GM18499 (cell line): ENCODE measurements at regions not wholly inside any gene's neighbourhood (a gene's known extent, or its start where the extent isn't known, plus 50 kb on each side); places are given as distances from the start of the nearest gene placed in this dataset.

Source experiments
- ATAC-seq: cut with Tn5 transposase; IDR thresholded peaks from one replicate; pipeline ENCODE4 v1.9.1; 2021; ENCODE audit warnings: moderate number of reproducible peaks; ENCODE audit not compliant: insufficient read depth, unreplicated experiment

DNA sequence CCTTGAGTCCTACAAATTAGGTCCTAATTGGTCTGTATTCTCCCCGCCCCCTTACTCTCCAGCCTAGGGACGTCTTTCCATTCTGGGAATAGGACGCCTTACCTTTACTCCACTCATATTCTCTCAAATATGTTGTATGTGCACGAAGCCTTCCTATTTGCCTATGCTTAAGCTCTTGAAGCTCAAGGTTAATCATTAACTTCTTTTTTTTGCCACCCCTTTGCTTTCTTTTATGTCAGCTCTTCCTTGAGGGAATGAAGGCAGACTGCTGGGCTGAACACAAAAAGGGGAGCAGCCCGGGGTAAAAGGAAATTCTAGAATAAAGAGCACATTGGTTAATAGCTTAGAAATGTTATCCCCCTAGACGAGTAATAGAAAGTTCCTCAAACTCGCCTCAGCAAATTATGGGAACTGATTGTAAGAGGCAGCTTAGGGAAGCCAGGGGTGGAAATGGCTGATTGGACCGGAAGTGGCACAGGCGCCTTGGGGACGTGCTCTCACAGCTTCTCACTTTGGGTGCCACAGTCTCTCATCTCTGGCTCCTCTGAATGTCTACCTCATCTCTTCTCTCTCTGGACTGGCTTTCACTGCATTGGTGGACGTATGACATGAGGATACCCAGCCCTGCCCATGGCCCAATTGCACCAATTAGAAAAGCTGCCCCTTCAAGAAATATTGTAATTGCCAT is 122.3 kb upstream of the IL12B start:
- ATAC-seq: no peak

DNA sequence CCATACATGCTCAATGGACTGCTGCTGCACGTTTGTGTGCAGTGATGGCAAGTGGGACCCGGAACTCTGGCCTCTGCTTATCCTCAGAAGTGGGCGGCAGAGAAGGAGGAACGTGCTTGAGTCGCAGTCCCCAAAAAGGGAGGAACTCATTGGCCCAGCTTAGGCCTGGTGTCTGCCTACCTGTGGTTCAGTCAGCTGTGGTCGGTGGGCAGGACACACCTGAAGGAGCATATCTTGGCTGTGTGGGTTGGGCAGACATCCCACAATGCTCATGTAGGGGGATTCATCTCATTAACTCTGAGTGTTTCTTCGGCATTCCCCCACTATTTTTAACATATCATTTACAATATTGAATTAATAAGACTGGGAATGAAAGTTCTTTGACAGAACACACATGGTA is 122.9 kb upstream of the IL12B start:
- no peak for ATAC-seq

DNA sequence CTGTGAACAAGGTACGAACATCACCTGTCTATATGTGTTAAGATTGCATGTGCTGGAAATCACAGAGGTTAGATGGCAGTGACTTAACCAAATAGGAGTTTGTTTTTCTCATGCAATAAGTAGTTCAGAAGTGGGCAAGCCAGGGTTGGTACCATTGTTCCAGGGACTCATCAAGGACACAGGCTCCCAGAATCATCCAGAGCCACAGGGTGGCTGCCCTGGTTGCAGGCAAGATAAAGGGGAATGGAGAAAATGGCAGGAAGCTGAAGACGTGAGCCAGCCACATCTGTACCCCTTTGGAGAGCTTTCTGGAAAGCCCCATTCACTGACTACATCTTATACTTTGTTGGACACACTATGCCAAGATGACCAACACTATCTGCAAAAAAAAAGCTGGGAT is 126.0 kb upstream of the IL12B start:
- no peak for ATAC-seq

DNA sequence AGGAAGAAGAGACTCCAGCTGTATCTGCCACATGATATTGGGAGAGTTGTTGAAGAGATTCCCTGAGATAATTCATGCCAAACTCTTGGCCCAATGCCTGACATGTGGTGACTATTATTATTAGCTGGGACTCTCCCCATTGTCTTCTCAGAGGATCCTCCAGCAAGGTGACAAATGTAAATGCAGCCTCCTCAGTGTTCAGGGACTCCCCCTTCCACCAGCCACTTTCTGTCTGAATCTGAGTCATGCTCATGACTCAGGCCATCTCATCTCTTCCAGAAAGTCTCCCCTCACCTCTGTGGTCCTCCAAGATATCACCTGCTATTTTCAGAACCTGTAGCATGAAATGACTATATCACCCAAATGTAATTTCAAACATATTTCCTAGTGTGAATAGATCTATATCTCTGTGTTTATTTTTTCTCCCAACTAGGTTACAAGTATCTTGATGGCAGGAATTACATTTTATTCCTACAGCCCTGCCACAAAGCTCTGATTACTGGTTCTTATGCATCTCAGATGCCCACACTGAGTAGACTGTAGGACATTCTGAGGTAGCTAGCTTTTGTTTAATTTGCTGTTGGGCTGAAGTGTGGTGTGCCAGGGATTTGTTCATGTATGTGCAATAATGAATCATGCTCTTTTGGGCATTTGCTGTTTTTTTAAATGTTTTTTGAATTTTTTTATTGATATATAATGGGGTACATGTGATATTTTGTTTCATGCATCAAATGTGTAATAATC is 126.6 kb upstream of the IL12B start:
- ATAC-seq: peak; percentile 86

DNA sequence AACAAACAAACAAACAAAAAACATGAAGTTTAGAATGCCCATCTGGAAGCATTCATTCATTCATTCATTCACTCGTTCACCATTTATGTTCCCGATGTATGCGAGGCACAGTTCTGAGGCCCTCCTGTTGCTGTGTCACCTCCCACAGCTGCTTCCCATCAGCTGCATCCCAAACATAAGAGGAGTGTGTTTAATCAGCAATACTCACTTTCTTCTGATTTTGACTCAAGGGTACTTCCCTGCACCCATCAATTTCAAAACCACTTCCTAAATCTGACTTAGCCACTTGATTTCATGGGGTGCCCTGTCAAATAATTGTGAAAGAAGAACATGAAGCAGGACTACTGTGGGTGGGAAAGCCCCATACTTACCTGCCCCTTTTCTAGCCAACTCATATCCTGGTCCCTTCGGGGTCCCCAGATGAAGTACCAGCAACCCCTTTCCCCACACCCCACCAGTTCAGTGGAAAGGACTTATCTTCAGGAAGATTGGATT is 128.0 kb upstream of the IL12B start:
- peak; percentile 28 for ATAC-seq

DNA sequence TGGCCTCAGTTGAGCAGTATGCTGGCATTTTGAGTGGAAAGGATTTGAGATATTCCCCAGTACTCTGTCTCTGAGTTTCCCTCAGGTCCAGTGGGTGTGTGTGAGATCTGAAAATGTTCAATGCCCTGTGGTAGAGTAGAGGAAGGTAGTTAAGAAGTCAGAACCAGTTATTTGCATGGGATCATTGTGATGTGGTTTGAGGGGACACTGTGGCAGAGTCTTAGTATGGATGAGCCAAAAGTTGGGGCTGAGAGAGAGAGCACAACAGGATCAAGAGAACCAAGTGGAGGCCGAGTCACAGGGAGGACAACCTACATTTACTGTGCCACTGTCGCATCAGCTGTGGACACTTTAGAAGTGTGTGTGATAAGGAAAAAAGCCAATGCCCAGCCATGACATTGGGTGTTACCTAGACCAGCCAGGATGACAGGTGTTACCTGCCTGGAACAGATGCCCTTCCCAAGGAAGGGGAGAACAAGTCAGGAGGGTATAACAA is 128.9 kb upstream of the IL12B start:
- no peak for ATAC-seq

DNA sequence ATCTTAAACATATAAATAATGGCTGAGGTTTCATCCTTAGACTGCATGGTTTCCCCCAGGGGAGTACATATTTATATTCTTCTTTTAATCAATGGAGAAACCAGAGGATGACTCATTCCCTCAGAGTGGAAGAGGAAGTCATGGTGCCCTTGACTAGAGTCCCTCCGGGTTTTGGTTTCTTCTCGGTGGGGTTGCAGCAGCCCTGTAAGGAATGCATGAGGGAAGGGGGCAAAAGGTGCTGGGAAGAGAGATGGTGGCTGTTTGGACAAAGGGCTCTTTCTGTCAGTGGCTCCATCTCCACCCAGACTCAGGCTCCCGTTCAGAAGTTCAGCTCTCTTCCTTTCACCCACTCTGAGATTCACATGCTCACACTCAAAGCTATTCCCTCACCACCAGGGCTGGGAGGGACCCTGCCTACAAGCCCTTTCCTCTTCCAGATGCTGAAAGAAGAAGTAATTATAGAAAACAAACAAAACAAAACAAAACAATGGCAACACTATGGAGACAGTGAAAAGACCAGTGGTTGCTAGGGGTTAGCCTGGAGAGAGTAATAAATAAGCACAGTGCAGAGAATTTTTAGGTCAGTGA is 129.8 kb upstream of the IL12B start:
- no peak for ATAC-seq

DNA sequence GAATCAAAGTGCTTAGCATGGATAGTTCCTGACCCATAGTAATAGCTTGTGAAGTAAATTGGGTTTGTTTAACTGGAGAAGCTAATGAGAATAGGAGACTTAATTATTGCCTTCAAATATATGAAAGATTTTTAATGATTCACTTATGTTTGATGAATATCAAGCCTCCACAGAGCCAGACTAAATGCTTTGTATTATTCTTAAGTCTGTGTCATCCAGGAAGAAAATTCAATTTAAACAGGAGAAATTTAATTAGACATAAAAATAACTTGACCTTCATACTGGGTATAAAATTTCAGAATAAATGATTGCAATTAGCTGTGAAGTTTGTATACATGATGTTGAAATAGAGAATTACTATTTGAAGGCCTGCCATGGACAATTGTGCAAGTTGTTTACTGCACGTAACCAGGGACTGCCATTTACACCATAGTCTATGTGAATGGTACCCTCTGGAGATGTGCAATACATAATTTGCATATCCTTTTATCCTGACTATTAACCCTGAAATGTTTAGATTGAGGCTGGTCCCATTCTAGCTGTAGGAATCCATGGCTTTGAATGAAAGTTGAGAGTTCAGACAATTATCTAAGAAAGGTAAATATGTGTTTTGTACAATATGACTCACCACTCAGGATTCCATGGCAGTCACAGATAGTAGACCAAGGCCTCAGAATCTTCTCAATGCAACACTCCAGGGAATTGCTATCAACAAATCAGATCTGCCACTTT is 133.5 kb upstream of the IL12B start:
- ATAC-seq: no peak

DNA sequence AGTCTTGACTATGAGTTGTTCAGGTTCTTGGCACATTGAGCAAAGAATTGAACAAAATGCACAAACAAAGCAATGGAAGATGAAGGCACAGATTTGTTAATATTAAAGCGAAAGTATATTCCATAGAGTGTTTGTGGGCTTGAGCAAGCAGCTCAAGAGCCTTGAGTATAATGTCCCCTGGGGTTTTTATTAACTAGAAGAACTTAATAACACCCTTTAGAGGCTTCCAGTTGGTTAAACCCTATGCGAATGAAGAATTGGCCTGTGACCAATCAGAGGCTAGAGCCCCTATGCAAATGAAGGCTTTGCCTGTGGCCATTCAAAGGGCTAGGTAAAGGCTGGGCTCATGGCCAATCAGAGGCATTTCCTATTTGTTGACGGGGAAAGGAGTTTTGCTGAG is 135.3 kb upstream of the IL12B start:
- ATAC-seq: no peak

DNA sequence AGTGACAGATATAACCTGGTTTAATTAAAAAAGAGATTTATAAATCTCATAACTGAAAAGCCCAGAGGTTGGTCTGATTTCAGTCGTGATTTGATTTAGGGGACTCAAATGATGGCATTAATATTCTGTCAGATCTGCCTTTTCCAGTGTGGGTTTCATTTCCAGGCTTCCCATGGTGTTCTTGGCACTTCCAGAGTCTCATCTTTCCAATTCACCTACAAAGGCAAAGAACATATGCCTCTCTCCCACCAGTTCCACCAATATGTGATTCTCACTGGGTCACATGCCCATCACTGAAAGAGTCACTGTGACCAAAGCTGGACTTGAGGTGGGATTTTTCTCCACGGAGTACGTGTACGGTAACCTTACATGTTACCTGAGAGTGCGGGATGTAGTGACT is 137.4 kb upstream of the IL12B start:
- no peak for ATAC-seq

DNA sequence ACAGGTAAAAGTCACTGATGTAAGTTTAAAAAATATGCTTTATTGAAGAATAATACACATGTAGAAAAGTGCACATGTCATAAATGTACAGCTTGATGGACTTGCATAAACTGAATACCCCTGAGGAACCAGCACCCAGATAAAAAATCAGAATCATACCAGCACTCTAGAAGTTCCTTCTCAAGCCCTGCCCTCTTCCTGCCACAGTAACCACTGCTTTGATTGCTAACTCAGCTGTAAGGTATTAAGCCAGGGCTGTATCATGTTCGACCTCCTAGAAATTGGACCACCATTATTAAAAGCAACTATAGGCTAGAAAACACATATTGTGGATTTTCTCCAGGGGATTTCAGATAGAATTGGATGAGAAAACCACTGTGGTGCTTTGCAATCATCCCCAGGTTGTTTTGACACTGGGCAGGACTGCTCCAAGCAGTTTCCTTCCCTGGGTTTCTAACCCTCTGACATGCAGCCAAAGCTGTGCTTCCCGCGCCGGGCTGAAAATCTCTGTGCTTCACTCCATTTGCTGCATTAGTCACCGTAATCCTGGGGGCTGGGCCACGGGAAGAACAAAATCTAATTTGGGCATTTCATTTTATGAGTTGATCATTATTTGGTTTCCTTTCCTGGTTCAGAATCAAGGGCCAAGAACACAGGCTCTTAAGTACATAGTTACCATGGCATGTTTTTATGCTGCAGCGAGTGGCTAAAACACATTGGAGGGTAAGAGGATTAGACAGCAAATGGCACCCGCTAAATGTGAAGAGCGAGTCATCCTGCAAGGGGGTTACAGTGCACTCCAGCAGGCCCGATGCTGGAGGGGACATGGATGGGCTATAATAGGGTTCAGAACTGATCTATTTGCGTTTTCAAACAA is 139.4 kb upstream of the IL12B start:
- ATAC-seq: peak; percentile 70

DNA sequence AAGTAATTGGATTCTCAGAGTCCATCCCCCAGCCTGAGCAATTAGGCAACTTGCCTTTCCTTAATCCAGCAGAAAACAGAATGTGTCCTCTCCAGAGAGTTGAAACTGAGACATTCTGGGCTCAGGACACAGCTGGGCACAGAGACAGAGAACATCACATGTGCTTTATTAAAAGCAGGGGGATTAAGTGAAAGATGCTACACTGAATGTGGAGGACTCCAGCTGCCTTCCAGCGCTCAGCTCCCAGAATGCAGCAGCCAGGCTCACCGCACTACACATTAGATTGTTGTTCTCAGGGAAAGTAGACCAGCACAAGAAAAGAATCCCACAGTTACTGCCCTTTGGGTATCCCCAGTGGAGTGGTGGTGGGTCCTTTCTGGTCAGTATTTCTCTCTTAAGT is 141.6 kb upstream of the IL12B start:
- ATAC-seq: no peak

DNA sequence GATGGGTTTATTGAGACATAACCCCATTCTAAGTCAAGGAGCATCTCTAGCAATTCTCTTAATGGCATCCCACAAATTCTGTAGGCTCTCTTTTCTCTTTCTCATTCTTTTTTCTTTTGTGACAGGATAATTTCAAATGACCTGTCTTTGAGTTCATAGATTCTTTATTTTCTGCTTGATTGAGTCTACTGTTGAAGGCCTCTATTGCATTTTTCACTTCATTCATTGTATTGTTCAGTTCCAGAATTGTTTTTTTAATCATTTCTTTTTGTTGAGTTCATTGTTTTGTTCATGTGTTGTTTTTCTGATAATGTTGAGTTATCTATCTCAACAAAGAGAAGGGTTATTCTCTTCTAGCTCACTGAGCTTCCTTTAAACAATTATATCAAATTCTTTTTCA is 144.7 kb upstream of the IL12B start:
- ATAC-seq: no peak

DNA sequence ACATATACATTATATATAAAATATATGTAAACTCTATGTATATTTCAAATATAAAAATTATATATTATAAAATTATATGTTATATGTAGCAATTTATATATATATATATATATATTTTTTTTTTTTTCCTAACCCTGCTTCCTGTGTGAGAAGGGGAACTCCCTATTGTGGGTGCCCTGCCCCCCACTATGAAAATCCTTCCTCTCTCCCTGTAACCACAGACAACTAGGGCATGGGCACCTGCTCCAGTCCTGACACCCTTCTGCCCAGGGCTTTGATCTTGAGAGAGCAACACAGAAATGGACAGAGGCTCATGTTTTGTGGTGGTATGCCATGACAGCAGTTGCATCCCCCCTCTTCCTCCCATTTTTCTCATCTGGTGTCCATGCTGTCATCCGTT is 148.7 kb upstream of the IL12B start:
- ATAC-seq: no peak

DNA sequence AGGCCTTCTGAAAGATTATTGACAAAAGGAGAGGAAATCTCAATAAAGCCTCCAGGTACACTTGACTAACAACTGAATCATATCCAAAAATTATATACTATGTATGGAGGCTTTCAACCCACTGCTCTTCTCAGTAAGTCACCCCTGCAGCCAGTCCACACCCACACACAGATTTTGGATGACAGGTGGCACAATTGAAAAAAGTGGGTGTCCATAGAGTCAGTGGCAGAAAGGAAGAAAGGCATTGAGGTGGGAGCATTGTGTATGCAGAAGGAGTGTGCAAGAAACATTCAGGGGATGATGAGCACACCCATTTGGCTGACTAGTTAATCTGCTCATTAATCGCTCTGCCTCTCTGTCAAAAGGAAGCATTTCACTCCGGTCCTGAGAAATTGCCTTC is 150.6 kb upstream of the IL12B start:
- no peak for ATAC-seq

DNA sequence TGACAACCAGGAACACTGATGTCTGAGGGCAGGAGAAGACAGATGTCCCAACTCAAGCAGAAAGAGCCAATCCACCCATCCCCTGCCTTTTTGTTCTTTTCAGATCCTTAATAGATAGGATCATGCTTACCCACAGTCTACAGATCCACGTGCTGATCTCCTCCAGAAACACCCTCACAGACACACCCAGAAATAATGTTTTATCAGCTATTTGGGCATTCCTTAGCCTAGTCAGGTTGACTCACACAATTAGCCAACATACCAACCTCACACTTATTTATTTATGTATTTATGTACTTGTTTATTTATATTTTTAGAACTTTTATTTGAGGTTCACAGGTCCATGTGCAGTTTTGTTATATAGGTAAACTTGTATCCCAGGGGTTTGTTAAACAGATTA is 151.5 kb upstream of the IL12B start:
- ATAC-seq: no peak

DNA sequence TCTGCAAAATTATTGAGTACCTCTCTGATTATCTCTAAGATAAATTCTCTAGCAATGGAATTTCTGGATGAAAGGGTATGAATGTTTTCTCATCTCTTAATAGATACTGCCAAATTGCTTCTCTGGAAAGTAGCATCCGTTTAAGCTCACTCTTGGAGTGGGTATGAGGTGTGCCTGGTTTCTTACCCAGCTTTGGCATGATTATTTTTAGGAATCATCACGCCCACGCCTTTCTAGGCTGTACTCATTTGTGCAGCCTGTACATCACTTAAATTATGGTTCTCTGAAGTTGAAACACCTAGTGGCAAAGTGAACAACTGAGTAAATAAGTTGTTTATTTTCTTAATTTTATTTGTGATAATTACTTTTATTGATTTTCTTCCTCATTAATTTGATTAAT is 156.5 kb upstream of the IL12B start:
- no peak for ATAC-seq

DNA sequence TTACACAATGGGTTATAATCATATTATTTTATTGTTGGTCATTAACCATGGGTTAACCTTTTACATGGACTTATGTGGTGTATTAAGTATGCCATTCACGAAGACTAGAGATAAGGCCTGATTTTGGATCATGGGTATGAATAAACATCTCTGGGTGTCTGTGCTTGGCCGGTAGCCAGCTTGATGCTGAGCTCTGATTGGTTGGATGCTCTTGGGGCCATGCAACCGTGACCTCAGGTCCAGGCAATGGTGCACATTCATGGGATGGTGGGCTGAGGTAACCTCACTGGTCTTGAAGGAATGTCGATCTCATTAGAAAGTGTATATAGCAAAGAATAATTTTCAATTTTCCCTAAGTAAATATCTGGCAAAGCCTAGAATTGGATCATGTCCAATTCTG is 158.2 kb upstream of the IL12B start:
- no peak for ATAC-seq

DNA sequence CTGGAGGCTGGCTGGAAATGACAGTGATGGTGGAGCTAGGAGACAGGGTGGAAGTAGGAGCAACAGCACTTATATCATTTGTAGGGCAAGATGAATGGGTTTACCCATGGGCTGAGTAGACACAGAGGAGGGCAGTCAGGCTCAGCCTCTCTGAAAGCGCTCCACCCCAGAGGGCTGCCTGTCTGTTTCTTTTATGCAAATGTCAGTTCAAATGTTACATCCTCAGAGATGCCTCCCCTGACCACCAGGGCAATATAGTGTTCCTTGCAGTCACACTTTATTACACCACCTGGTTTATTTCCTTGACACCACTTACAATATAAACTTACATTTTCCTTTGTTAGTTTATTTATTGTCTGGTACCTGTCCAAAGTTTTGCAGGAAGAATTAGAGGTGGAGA is 159.5 kb upstream of the IL12B start:
- ATAC-seq: no peak

DNA sequence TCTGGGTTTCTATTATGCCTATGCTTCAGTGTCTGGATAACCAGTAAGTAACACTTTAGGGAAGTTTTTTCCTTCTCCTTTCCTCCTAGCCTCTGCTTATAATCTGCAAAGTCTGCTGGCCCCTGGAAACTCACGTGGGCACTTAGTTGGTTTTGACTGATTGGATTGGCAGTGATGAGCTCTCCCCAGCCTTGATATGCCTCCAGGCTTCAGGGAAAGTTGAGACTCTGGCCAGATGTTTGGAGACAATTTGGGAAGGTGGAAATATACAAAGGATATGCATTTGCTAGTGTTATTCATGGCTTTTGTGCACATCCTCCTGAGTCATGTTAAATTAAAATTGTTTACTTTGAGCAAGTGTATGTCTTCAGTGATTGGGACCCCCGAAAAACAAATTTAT is 160.2 kb upstream of the IL12B start:
- ATAC-seq: no peak
